ENCODE measurements at regions not wholly inside any gene's neighbourhood (a gene's known extent, or its start where the extent isn't known, plus 50 kb on each side); places are given as distances from the start of the nearest gene placed in this dataset.

DNA sequence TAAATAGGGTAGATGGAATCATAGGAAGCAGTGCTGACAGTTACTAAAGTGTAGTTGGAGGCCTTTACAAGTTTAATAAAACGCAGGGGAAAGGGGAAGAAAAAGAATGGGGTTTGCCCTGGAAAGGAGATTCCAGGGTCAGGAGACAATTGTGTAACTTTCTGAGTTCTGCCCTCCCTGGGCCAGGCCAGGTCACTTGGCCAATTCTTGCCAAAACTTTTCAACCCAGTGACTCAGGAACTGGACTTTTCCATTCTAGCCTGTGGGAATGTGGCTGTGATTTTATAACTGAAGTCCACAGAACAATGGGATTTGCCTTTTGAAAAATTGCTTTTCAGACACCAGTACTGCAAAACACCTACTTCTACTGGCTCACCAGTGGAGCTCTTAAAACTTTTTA is 289.8 kb upstream of the ANKRD55 start:
- no peak for TF ChIP-seq EZH2 (IDR thresholded peaks at IDR 0.05; ENCODE audit: borderline replicate concordance, insufficient read depth, low read length, poor library complexity, severe bottlenecking)
- TF ChIP-seq, protein P1, sequence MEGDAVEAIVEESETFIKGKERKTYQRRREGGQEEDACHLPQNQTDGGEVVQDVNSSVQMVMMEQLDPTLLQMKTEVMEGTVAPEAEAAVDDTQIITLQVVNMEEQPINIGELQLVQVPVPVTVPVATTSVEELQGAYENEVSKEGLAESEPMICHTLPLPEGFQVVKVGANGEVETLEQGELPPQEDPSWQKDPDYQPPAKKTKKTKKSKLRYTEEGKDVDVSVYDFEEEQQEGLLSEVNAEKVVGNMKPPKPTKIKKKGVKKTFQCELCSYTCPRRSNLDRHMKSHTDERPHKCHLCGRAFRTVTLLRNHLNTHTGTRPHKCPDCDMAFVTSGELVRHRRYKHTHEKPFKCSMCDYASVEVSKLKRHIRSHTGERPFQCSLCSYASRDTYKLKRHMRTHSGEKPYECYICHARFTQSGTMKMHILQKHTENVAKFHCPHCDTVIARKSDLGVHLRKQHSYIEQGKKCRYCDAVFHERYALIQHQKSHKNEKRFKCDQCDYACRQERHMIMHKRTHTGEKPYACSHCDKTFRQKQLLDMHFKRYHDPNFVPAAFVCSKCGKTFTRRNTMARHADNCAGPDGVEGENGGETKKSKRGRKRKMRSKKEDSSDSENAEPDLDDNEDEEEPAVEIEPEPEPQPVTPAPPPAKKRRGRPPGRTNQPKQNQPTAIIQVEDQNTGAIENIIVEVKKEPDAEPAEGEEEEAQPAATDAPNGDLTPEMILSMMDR (IDR thresholded peaks at IDR 0.05; ENCODE audit: poor library complexity, severe bottlenecking), result no peak
- TF ChIP-seq POLR2AphosphoS5 (IDR thresholded peaks at IDR 0.05), result no peak
